Stomach smooth muscle (tissue), 2 donors: ENCODE measurements at regions not wholly inside any gene's neighbourhood (a gene's known extent, or its start where the extent isn't known, plus 50 kb on each side); places are given as distances from the start of the nearest gene placed in this dataset.
"Not testable (repeated sequence)": the region's sequence is repeated elsewhere in the genome, so short reads cannot be mapped to it uniquely, and the experiment has no call there.

ENCODE experiments used
- H3K27ac ChIP-seq: one replicate; pipeline ENCODE4 v1.7.0; 2013; ENCODE audit warnings: mild to moderate bottlenecking, low read length, inconsistent platforms
- H3K27me3 ChIP-seq, 2 donors: one replicate each; pipeline ENCODE4 v1.7.0; 2013; ENCODE audit warnings: low read length in 2 of 2; ENCODE audit not compliant: insufficient read depth in 2 of 2, control insufficient read depth in 1 of 2
- H3K36me3 ChIP-seq, 2 donors: one replicate each; pipeline ENCODE4 v1.7.0; 2013; ENCODE audit warnings: low read length in 2 of 2; ENCODE audit not compliant: control insufficient read depth in 2 of 2, insufficient read depth in 2 of 2
- H3K4me1 ChIP-seq: one replicate; pipeline ENCODE4 v1.7.0; 2013; ENCODE audit warnings: low read length; ENCODE audit not compliant: control insufficient read depth, insufficient read depth
- H3K4me3 ChIP-seq, 2 donors: one replicate each; pipeline ENCODE4 v1.7.0; 2013; ENCODE audit warnings: low read length in 2 of 2
- H3K9ac ChIP-seq, 2 donors: one replicate each; pipeline ENCODE4 v1.7.0; 2013; ENCODE audit warnings: low read length in 2 of 2, mild to moderate bottlenecking in 1 of 2
- H3K9me3 ChIP-seq, 2 donors: one replicate each; pipeline ENCODE4 v1.7.0; 2013; ENCODE audit warnings: low read length in 2 of 2; ENCODE audit not compliant: control insufficient read depth in 2 of 2
- donor health status: healthy.
- donor health status: Pancreatic carcinoma.

GRCh38 chr10:21289271-21289670 lies 236.2 kb downstream of the SKIDA1 start:
- no peak overlapping the region for H3K9ac ChIP-seq
- H3K36me3 ChIP-seq: no peaks in the 10 kb centered on the region

GRCh38 chr10:21285742-21286331 lies 239.6 kb downstream of the SKIDA1 start:
- no peaks in the 10 kb centered on the region for H3K4me1 ChIP-seq
- no peaks in the 10 kb centered on the region for H3K9me3 ChIP-seq
- H3K27me3 ChIP-seq: no peaks in the 10 kb centered on the region
- H3K4me3 ChIP-seq: no peak overlapping the region
- H3K36me3 ChIP-seq: no peaks in the 10 kb centered on the region
- no peak overlapping the region for H3K9ac ChIP-seq
- H3K27ac ChIP-seq: no peak overlapping the region

More at GRCh38 chr10:21289271-21289670, 236.2 kb downstream of the SKIDA1 start:
- Histone ChIP-seq H3K9me3 (no peaks in the 10 kb centered on the region), H3K4me1 (no peaks in the 10 kb centered on the region), H3K4me3 (no peak overlapping the region), H3K27ac (no peak overlapping the region), H3K27me3 (no peaks in the 10 kb centered on the region)

DNA sequence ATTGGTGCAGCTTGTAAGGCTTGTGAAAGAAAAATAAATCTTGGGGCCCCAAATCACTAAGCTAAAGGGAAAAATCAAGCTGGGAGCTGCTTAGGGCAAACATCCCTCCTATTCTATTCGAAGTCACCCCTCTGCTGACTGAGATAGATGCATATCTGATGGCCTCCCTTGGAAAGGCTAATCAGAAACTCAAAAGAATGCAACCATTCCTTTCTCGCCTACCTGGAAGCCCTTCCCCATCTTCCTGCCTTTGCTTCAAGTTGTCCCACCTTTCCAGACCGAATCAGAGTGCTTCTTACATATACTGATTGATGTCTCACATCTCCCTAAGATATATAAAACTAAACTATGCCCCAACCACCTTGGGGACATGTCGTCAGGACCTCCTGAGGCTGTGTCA lies 240.3 kb downstream of the SKIDA1 start:
- no peak overlapping the region for H3K27ac ChIP-seq
- no peaks in the 10 kb centered on the region for H3K4me1 ChIP-seq
- no peaks in the 10 kb centered on the region for H3K27me3 ChIP-seq
- H3K9ac ChIP-seq: no peak overlapping the region
- no peaks in the 10 kb centered on the region for H3K36me3 ChIP-seq
- no peak overlapping the region for H3K4me3 ChIP-seq
- no peaks in the 10 kb centered on the region for H3K9me3 ChIP-seq

DNA sequence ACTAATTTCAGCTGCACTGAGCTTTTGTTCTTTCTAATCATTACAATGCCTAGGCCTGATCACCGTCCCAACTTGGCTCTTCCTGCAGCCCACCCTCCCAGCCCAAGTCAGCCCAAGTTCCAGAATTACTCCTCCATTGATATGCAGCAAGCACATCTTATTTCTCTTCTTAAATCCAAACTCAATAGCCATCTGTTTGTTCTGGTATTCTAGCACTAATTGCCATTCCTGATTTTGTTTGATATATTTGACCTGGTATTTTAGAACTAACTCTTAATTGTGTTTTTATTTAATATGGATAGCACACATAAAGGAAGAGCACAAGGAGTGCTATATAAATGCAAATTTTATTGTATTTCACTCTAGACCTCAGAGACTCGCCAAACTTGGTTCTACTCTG lies 241.2 kb downstream of the SKIDA1 start:
- H3K36me3 ChIP-seq: no peaks in the 10 kb centered on the region
- no peaks in the 10 kb centered on the region for H3K9me3 ChIP-seq
- H3K27ac ChIP-seq: no peak overlapping the region
- no peak overlapping the region for H3K9ac ChIP-seq
- no peak overlapping the region for H3K4me3 ChIP-seq
- H3K27me3 ChIP-seq: no peaks in the 10 kb centered on the region
- H3K4me1 ChIP-seq: no peaks in the 10 kb centered on the region

DNA sequence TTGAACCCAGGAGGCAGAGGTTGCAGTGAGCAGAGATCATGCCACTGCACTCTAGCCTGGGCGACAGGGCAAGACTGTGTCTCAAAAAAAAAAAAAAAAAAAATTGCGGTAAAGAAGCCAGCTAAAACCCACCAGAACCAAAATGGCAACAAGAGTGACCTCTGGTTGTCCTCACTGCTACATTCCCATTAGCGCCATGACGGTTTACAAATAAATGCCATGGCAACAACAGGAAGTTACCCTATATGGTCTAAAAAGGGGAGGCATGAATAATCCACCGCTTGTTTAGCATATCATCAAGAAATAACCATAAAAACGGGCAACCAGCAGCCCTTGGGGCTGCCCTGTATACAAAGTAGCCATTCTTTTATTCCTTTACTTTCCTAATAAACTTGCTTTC lies 242.4 kb downstream of the SKIDA1 start:
- H3K4me1 ChIP-seq, H3K9me3 ChIP-seq: not testable (repeated sequence)

DNA sequence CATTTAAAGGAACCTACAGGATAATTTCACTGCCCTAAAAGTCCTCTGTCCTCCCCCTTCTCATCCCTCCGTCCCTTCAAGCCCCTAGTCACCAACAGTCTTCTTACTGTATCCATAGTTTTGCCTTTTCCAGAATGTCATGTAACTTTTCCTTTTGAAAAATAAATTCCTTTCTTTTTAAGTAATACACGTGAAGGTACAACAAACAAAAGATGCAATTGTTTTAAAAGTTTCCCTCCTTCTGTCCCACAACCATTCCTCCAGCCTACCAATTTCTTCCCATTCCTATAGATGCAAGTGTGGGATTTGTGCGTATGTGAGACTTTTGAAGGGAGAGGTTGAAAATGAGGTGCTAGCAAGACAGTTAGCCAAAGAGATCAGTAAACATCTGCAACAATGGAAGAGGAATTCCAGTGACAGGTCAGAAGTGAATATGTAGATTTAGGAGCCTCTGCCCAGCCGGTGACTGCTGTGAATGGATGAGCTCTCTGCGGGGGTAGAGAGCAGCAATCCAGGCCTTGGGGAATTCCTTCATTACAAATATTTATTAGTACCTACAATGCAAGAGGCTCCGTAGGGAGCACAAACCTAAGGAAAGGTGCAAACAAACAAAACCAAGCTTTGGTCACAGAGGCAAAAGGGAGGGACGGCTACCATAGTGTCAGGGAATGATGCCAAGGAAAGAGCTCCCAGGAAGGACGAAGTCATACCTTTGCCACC lies 243.6 kb downstream of the SKIDA1 start:
- Histone ChIP-seq H3K4me1 (peaks cover 3% of the 10 kb centered on the region), H3K36me3 (no peaks in the 10 kb centered on the region), H3K9ac (no peak overlapping the region), H3K9me3 (no peaks in the 10 kb centered on the region), H3K27me3 (no peaks in the 10 kb centered on the region), H3K27ac (no peak overlapping the region), H3K4me3 (no peak overlapping the region)

More for the DNA sequence above, 242.4 kb downstream of the SKIDA1 start:
- not testable (repeated sequence) for H3K36me3 ChIP-seq, H3K27me3 ChIP-seq, H3K4me3 ChIP-seq, H3K27ac ChIP-seq, H3K9ac ChIP-seq

DNA sequence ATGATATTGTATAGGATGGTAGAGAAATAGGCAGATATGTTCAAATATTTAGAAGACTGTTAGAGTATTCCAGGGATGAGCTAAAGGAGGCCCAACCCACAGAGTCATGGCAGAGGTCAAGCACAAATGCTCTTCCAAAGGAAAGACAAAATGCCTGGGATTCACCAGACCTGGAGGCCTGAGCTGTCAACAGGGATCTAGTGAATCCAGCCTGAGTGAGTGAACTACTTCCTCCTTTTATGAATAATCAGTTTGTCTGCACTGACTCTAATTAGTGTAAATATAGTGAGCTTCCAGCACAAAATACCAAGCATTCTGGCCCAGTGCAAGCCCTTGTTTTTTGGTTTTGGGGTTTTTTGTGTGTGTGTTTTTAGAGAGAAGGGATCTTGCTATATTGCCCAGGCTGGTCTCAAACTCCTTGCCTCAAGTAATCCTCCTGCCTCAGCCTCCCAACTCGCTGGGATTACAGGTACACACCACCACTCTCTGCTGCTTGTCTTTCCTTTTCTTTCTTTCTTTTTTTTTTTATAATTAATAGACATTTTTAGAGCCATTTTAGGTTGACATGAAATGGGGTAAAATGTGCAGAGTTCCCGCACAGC lies 244.4 kb downstream of the SKIDA1 start:
- Histone ChIP-seq H3K27ac (no peak overlapping the region), H3K9me3 (no peaks in the 10 kb centered on the region), H3K27me3 (no peaks in the 10 kb centered on the region), H3K4me3 (no peak overlapping the region), H3K4me1 (peaks cover 3% of the 10 kb centered on the region), H3K36me3 (no peaks in the 10 kb centered on the region), H3K9ac (no peak overlapping the region)

DNA sequence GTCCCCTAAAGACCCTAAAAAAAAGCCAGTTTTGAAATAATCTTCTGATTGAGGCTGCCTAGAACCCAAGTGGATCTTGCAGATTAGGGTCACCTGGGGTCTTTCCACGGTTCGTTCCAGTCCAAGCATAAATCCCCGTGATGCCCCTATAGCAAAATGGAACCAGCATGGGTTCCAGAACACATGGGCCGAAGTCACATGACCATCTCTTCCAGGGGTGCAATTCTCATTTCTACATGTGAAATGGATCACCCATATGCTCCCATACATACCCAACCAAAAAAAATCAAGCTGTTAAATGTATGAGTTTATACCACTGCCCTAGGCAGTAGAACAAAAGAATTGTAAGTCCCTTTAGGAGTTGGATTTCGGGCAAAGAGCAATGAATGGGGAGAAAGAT lies 245.4 kb downstream of the SKIDA1 start:
- H3K27me3 ChIP-seq: no peaks in the 10 kb centered on the region
- no peaks in the 10 kb centered on the region for H3K9me3 ChIP-seq
- H3K27ac ChIP-seq: no peak overlapping the region
- H3K36me3 ChIP-seq: no peaks in the 10 kb centered on the region
- H3K9ac ChIP-seq: no peak overlapping the region
- no peak overlapping the region for H3K4me3 ChIP-seq
- peaks cover 3% of the 10 kb centered on the region for H3K4me1 ChIP-seq

GRCh38 chr10:21279217-21279575 lies 246.3 kb downstream of the SKIDA1 start:
- no peak overlapping the region for H3K4me3 ChIP-seq
- no peaks in the 10 kb centered on the region for H3K27me3 ChIP-seq
- no peak overlapping the region for H3K27ac ChIP-seq
- no peaks in the 10 kb centered on the region for H3K36me3 ChIP-seq
- peaks cover 3% of the 10 kb centered on the region for H3K4me1 ChIP-seq
- peaks cover 0 to 2% of the 10 kb centered on the region in 2 donors for H3K9me3 ChIP-seq
- H3K9ac ChIP-seq: no peak overlapping the region

GRCh38 chr10:21278491-21279216 lies 246.8 kb downstream of the SKIDA1 start:
- H3K9ac ChIP-seq: no peak overlapping the region
- no peak overlapping the region for H3K27ac ChIP-seq
- no peaks in the 10 kb centered on the region for H3K36me3 ChIP-seq
- H3K9me3 ChIP-seq: peaks cover 0 to 2% of the 10 kb centered on the region in 2 donors
- no peaks in the 10 kb centered on the region for H3K27me3 ChIP-seq
- peaks cover 3% of the 10 kb centered on the region for H3K4me1 ChIP-seq
- H3K4me3 ChIP-seq: no peak overlapping the region
